Non-pigmented ciliary epithelial cell (primary cell): ENCODE measurements at regions not wholly inside any gene's neighbourhood (a gene's known extent, or its start where the extent isn't known, plus 50 kb on each side); places are given as distances from the start of the nearest gene placed in this dataset.

ENCODE experiments used
- DNase-seq: peaks from one replicate; pipeline ENCODE4 v3.0.0-alpha.2; 2010; ENCODE audit warnings: low read depth

DNA sequence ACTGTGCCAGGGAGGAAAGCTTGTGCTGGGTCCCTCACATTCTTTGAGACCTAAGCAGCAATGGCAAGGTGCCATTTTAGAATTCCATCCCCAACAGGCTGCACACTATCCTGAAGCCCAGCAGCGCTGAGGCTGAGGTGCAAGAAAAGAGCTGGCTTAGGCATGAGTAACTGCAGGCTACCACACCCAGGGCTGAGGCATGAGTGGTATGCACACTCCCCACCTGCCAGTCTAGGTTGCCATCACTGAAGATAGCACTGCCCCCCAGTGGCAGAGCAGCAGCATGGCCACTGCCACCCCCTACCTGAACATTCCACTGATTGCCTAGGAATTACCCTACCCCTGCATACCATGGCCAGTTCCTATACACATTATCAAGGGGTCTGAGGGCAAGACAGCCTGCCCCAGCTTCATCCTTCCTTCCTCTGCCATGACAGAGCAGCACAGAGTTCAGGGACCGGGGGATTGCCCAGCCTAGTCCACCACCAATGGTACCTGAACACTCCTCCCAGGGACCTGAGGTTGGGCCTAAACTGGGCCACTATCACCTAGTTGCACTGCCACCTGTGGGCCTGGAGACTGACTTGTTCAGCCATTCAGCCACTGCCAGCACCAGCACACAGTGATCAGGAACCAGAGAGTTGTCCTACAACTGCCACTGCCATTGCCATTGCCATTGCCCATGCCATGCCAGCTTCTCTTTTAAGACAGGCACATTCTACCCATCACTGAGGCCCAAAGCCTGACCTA is 129.8 kb downstream of the SATB1 start:
- peak; percentile 47 for DNase-seq

DNA sequence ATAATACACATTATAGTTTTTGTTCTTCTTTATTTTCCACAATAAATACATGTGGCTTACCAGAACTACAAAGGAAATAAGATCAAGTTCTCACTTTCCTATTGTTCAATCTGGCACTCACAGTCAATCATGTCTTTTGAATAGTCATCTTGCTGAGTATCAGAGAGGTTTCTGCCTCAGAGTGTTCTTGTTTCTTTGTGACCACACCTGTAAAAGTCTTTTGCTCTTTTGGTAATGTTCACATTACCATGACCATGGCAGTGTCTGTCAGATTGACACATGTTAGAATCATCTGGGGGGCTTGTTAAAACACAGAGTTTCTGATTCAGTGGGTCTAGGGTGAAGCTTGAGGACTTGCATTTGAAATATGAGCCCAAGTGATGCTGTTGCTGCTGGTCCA is 135.0 kb downstream of the SATB1 start:
- no peak for DNase-seq

DNA sequence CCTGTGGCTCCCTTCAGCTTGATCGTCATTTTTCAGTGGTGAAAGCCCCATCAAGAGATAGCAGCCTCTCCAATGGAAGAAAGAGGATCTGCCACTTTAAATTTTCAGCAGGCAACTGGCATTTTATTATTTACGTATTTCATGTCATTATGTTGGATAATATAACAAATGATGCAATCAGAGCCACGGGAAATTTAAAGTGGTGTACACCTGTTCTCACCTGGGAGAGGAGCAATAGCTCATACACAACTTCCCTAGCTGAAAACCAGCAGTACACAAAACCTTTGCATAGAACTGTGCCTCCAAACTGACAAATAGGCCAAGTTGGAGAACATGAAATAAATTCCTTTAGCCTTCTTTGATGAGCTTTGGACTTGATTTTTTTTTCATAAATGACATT is 136.9 kb downstream of the SATB1 start:
- DNase-seq = no peak

DNA sequence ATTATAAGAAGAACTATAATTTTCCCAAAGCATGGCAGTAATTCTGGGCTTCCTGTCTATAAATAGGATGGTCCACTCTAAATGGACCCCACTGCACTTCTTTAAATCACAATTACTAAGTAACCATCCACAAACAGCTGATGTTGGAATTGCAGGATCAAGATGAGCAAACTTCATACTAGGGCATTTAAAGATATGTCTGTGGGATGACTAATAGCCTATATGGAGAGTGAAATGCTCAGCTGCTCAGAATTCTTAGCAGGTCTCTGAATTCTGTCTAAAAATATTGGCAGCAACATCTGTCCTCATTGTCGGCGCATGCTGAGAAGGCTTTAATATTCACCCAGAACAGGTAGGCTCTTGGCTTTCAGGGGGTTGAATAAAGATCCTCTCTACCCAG is 140.4 kb downstream of the SATB1 start:
- no peak for DNase-seq

GRCh38 chr3:18283680-18284079 is 141.5 kb downstream of the SATB1 start:
- no peak for DNase-seq

DNA sequence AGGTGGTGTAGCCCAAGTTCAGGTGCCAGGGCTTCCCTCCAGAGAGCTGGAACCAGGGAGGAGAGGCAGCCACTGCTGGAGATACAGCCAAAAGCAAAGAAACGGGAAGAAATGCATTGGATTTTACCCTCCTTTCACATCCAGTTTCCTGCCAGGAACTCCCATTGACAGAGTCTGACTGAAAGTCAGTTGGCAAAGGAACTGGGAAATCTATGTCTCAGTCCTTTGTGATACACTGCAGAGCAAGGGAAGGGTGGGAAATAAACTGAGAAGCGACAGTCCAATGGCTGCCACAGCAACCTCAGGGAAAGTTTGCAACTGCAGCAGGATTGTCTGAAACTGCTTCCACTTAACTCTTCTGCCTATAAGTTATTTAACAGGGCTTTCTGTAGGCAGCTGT is 142.6 kb downstream of the SATB1 start:
- DNase-seq = no peak

DNA sequence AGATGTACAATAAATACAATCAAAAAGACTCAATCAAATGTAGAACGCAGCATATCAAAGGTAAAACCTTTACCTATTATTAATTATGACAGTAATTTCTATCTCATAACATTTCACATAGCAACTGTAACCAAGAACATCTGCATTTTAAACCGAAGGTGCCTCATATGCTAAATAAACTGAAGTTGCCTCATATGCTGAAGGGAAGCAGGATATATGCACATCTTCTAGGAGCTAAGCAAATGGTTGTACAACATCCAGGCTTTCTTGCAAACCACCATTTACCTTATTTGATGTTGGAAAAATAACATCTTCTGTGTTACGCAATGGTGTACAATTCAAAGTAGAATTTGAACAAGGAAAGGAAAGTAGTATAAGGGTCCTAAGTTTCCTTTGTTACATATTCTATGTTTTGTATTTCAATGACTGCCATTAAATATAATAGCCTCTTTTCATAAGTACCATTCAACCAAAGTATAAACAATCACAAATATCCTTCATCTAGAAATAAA is 145.9 kb downstream of the SATB1 start:
- DNase-seq = no peak

DNA sequence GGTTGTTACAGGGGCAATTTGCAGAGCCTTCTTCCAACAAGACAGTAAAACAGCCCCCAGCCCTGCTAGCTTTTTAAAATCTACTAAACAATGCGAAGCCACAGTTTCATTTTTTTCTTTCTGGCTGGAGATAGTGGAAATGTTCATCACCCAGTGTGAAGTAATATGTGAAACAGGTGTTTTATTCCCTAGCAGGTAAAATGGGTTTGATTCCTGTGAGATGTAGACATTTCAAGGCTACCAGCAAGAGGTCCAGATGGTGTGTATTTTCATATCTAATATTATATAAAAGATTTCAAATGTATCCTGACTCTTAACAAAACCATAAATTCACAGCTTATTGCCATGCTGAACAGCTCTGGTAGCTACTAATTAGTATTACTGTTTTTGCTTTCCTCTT is 160.3 kb downstream of the SATB1 start:
- no peak for DNase-seq

GRCh38 chr3:18264361-18264760 is 160.8 kb downstream of the SATB1 start:
- DNase-seq = no peak

DNA sequence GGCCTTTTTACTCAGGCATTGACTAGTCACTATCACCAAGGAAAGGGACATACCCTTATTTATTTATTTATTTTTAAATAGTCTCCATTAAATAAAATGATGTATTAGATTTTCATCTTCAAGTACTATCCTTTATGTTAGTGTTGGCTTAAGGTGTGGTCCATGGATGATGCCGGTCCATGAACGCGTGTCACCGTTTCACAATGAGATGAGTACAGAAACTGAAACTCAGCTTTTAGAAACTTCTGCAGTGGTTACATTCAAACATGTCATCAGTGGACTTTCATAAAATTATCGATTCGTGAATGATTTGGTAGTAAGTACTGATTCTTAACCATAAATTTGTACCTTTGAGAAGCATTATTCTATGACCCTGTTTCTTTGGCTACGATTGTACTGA is 166.6 kb downstream of the SATB1 start:
- DNase-seq = no peak

DNA sequence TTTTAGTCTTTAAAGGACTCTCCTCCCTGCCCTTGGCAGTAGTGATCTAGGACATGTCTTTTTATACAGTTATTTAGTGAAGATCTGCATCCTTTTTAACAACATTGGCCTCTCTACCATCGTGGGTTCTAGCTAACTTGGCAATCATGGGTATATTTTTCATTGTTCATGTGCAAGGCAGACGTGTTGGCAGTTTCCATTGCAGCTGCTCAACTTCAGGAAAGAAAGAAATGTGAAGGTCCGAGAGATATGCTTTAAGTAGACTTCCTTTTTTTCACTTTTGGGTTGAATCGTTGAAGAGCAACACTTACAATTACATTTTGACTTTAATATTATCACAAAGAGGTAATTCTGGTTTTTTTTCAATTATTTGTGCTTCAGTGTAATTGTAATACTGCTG is 172.6 kb downstream of the SATB1 start:
- DNase-seq = no peak

DNA sequence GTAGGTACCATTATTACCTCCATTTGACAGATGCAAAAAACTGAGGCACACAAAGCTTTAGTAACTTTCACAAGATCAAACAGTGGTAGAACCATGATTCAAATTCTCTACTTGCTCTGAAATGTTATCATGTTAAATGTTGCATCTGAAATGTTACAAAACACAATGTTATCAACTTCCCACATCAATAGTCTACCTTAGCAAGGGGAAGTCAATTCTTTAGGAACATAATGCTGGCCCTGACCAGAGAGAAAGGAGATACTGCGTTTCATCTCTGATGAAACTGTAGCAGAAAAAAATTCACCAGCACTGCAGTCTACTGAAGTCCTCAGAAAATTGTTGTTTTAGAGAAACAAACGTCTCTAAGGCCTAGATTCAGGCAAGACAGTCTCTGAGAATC is 174.1 kb downstream of the SATB1 start:
- no peak for DNase-seq

DNA sequence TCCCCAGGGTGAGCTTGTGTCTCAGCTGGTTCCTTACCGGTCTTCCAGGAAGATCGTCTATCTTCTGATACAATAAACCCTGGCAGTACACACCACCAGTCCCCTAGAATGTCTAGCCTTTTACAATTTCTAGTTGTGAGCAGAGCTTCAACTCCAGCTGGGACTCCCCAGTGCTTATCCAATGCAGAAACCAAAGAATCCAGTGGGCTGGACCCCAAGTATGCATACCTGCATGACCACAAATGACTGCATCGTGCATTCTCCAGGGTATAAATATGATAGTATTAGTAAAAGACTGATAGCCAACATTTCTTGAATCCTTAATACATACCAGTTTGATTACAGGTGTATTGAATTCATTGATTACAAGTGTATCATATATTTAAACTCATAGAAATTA is 176.0 kb downstream of the SATB1 start:
- DNase-seq = peak; percentile 9

GRCh38 chr3:18247776-18248310 is 177.3 kb downstream of the SATB1 start:
- no peak for DNase-seq

- no peak for DNase-seq
Measured at GRCh38 chr3:18247139-18247695, 177.9 kb downstream of the SATB1 start.

- DNase-seq = no peak
Measured at GRCh38 chr3:18246336-18247060, 178.6 kb downstream of the SATB1 start.

GRCh38 chr3:18245721-18246120 is 179.4 kb downstream of the SATB1 start:
- DNase-seq = no peak

GRCh38 chr3:18241837-18242236 is 183.3 kb downstream of the SATB1 start:
- no peak for DNase-seq

GRCh38 chr3:18239674-18240073 is 185.5 kb downstream of the SATB1 start:
- no peak for DNase-seq

GRCh38 chr3:18238746-18239331 is 186.3 kb downstream of the SATB1 start:
- no peak for DNase-seq

GRCh38 chr3:18238332-18238731 is 186.8 kb downstream of the SATB1 start:
- no peak for DNase-seq

GRCh38 chr3:18237251-18238005 is 187.7 kb downstream of the SATB1 start:
- DNase-seq = peak; percentile 32
